ENCODE measurements at regions not wholly inside any gene's neighbourhood (a gene's known extent, or its start where the extent isn't known, plus 50 kb on each side); places are given as distances from the start of the nearest gene placed in this dataset.

- no peak for TF ChIP-seq CTCF (IDR thresholded peaks at IDR 0.05 in 4 of 5, conservative IDR thresholded peaks at IDR 0.05 in 1 of 5)
- TF ChIP-seq POLR2A (IDR thresholded peaks at IDR 0.05): no peak
Observed at GRCh38 chr9:111110805-111111204, 72.5 kb upstream of the LPAR1 start.
